Tibial nerve (tissue), 4 donors: ENCODE measurements at regions not wholly inside any gene's neighbourhood (a gene's known extent, or its start where the extent isn't known, plus 50 kb on each side); places are given as distances from the start of the nearest gene placed in this dataset.

ENCODE experiments used
- DNase-seq, 2 donors: peaks; one replicate each; pipeline ENCODE4 v3.0.0-alpha.2; 2019; ENCODE audit warnings: low spot score in 2 of 2
- H3K27ac ChIP-seq, 4 donors: fragments of 200-600 bp; sonication (generic) in 3 of 4; one replicate each; pipeline ENCODE4 v1.5.1; 2017 to 2019; ENCODE audit warnings: mild to moderate bottlenecking in 1 of 4
- H3K27me3 ChIP-seq, 2 donors: fragments of 200-600 bp; sonication (generic) in 1 of 2; one replicate each; pipeline versions ENCODE4 v1.5.1 to v1.6.0; 2017 to 2019
- H3K36me3 ChIP-seq, 3 donors: fragments of 200-600 bp; sonication (generic); one replicate each; pipeline ENCODE4 v1.5.1; 2018 to 2019
- H3K4me1 ChIP-seq, 4 donors: fragments of 200-600 bp; sonication (generic) in 3 of 4; one replicate each; pipeline ENCODE4 v1.5.1; 2017 to 2019
- H3K4me3 ChIP-seq, 4 donors: fragments of 200-600 bp; sonication (generic) in 3 of 4; one replicate each; pipeline ENCODE4 v1.5.1; 2017 to 2019; ENCODE audit warnings: mild to moderate bottlenecking in 1 of 4, moderate library complexity in 1 of 4
- H3K9me3 ChIP-seq, 4 donors: fragments of 200-600 bp; sonication (generic) in 3 of 4; one replicate each; pipeline ENCODE4 v1.5.1; 2017 to 2019
- CTCF ChIP-seq, 5 experiments: fragments of 200-600 bp in 3 of 5; fragments of 450-650 bp in 2 of 5; sonication (generic) in 3 of 5; IDR thresholded peaks; one replicate each; pipeline ENCODE4 v1.5.1; 2016 to 2019; ENCODE audit warnings: antibody characterized with exemption in 5 of 5, mild to moderate bottlenecking in 3 of 5, moderate library complexity in 2 of 5
- EP300 ChIP-seq, 2 donors: sonication (generic); formaldehyde crosslinking; IDR thresholded peaks; one replicate each; pipeline ENCODE4 v1.6.1; 2017; ENCODE audit warnings: antibody characterized with exemption in 2 of 2, mild to moderate bottlenecking in 1 of 2
- POLR2A ChIP-seq, 2 donors: fragments of 450-650 bp; IDR thresholded peaks; one replicate each; pipeline ENCODE4 v1.6.1; 2017; ENCODE audit warnings: antibody characterized with exemption in 2 of 2, mild to moderate bottlenecking in 2 of 2, moderate library complexity in 2 of 2
- WGBS, 2 donors: methylation state at CpG; one replicate each; pipeline ENCODE4 v1.1.5; 2018; 5-methylcytosine and 5-hydroxymethylcytosine counted together

GRCh38 chr3:43856761-43857160 is 166.0 kb downstream of the ABHD5 start:
- TF ChIP-seq CTCF (IDR thresholded peaks at IDR 0.05) = no peak
- no peak for TF ChIP-seq POLR2A (IDR thresholded peaks at IDR 0.05)
- no peak for TF ChIP-seq EP300 (IDR thresholded peaks at IDR 0.05)
- Histone ChIP-seq H3K4me3 (no peak overlapping the region), H3K36me3 (no peaks in the 10 kb centered on the region), H3K27ac (no peak overlapping the region), H3K27me3 (peaks cover 0 to 20% of the 10 kb centered on the region in 2 donors), H3K4me1 (peaks cover 0 to 20% (median 0%) of the 10 kb centered on the region in 4 donors), H3K9me3 (no peaks in the 10 kb centered on the region)
- WGBS, 2 donors = 87 to 92% methylated on average over 5 of the region's 5 CpGs
- no peak for DNase-seq

GRCh38 chr3:43857361-43858293 is 166.9 kb downstream of the ABHD5 start:
- no peak for DNase-seq
- Histone ChIP-seq H3K27me3 (peaks cover 0 to 20% of the 10 kb centered on the region in 2 donors), H3K27ac (no peak overlapping the region), H3K4me3 (no peak overlapping the region), H3K36me3 (no peaks in the 10 kb centered on the region), H3K9me3 (no peaks in the 10 kb centered on the region), H3K4me1 (peaks cover 0 to 20% (median 0%) of the 10 kb centered on the region in 4 donors)
- no peak for TF ChIP-seq EP300 (IDR thresholded peaks at IDR 0.05)
- no peak for TF ChIP-seq CTCF (IDR thresholded peaks at IDR 0.05)
- no peak for TF ChIP-seq POLR2A (IDR thresholded peaks at IDR 0.05)
- WGBS, 2 donors = 82 to 86% methylated on average over 6 of the region's 6 CpGs

- Histone ChIP-seq H3K27me3 (peaks cover 0 to 20% of the 10 kb centered on the region in 2 donors), H3K4me1 (peaks cover 0 to 20% (median 0%) of the 10 kb centered on the region in 4 donors), H3K27ac (no peak overlapping the region), H3K36me3 (no peaks in the 10 kb centered on the region), H3K9me3 (no peaks in the 10 kb centered on the region), H3K4me3 (no peak overlapping the region)
- TF ChIP-seq CTCF (IDR thresholded peaks at IDR 0.05) = no peak
- TF ChIP-seq POLR2A (IDR thresholded peaks at IDR 0.05) = no peak
- no peak for TF ChIP-seq EP300 (IDR thresholded peaks at IDR 0.05)
- WGBS, 2 donors = 16 to 28% methylated on average over 14 of the region's 14 CpGs
- DNase-seq = no peak
Measured at GRCh38 chr3:43858294-43858701, 167.6 kb downstream of the ABHD5 start.

DNA sequence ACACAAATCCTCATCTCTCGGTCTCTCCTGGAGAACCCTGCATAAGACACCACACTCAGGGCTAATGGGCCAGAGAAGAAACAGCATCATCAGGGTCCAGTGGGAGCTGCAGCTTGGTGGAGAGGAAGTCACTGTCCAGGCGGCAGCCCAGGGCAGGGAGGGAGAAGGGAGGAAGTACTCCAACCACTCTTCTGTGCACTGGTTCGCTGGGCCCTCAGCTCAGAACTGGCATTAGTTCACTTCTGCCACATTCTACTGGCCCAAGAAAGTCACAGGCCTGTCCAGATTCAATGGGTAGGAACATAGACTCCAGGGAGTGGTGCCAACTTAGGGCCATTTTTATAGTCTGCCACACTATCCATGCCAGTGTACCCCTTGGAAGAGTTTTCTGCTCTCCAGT is 169.0 kb downstream of the ABHD5 start:
- H3K36me3 ChIP-seq = no peaks in the 10 kb centered on the region
- WGBS, 2 donors = 82 to 87% methylated on average over 3 of the region's 3 CpGs
- peaks cover 0 to 12% (median 0%) of the 10 kb centered on the region in 4 donors for H3K4me1 ChIP-seq
- H3K27ac ChIP-seq = no peak overlapping the region
- H3K4me3 ChIP-seq = no peak overlapping the region
- H3K9me3 ChIP-seq = no peaks in the 10 kb centered on the region
- TF ChIP-seq CTCF (IDR thresholded peaks at IDR 0.05) (no peak), EP300 (IDR thresholded peaks at IDR 0.05) (no peak), POLR2A (IDR thresholded peaks at IDR 0.05) (no peak)
- DNase-seq = no peak
- H3K27me3 ChIP-seq = peaks cover 0 to 20% of the 10 kb centered on the region in 2 donors

GRCh38 chr3:43861635-43862034 is 170.9 kb downstream of the ABHD5 start:
- TF ChIP-seq EP300 (IDR thresholded peaks at IDR 0.05) (no peak), POLR2A (IDR thresholded peaks at IDR 0.05) (no peak), CTCF (IDR thresholded peaks at IDR 0.05) (no peak)
- Histone ChIP-seq H3K4me3 (no peak overlapping the region), H3K4me1 (peaks cover 0 to 8% (median 0%) of the 10 kb centered on the region in 4 donors), H3K27ac (no peak overlapping the region), H3K9me3 (no peaks in the 10 kb centered on the region), H3K36me3 (no peaks in the 10 kb centered on the region), H3K27me3 (peaks cover 0 to 15% of the 10 kb centered on the region in 2 donors)
- no peak for DNase-seq
- 82 to 93% methylated on average over 3 of the region's 3 CpGs for WGBS, 2 donors
